ENCODE measurements at regions not wholly inside any gene's neighbourhood (a gene's known extent, or its start where the extent isn't known, plus 50 kb on each side); places are given as distances from the start of the nearest gene placed in this dataset.

DNA sequence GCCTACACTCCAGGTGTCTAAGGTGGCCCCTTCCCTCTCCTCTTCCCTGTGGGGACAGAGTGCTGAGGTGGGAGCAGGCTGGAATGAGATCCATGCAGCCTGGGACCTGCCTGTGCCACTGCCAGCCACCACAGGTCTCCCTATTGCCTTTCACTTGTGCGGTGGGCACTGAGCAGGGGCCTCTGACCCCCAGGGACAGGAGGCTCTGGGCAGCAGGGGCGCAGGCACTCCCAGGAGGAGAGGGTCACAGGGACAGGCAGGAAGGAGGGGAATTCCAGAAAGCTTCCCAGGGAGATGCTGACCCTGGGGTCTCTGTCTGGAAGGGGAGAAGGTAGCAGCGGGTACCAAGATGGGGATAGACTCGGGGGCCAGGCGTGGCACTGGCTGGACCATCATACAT, 228.5 kb upstream of the B3GAT1 start:
- intact Hi-C loops (cut with DNase I) = no loop called here
- Histone ChIP-seq H3K27me3 (replicated peaks; ENCODE audit: insufficient read depth) (no peaks in the 10 kb centered on the region), H3K4me3 (no peak overlapping the region), H3K4me1 (replicated peaks) (no peaks in the 10 kb centered on the region), H3K27ac (no peak overlapping the region), H3K9me3 (no peaks in the 10 kb centered on the region), H3K36me3 (no peaks in the 10 kb centered on the region)
- no peak for DNase-seq (ENCODE audit: low spot score)
- 94% methylated on average over 5 of the region's 5 CpGs for WGBS
- TF ChIP-seq POLR2AphosphoS5 (IDR thresholded peaks at IDR 0.05) (no peak), POLR2A (IDR thresholded peaks at IDR 0.05) (no peak)
- TF ChIP-seq, protein P1, sequence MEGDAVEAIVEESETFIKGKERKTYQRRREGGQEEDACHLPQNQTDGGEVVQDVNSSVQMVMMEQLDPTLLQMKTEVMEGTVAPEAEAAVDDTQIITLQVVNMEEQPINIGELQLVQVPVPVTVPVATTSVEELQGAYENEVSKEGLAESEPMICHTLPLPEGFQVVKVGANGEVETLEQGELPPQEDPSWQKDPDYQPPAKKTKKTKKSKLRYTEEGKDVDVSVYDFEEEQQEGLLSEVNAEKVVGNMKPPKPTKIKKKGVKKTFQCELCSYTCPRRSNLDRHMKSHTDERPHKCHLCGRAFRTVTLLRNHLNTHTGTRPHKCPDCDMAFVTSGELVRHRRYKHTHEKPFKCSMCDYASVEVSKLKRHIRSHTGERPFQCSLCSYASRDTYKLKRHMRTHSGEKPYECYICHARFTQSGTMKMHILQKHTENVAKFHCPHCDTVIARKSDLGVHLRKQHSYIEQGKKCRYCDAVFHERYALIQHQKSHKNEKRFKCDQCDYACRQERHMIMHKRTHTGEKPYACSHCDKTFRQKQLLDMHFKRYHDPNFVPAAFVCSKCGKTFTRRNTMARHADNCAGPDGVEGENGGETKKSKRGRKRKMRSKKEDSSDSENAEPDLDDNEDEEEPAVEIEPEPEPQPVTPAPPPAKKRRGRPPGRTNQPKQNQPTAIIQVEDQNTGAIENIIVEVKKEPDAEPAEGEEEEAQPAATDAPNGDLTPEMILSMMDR (IDR thresholded peaks at IDR 0.05) = no peak

DNA sequence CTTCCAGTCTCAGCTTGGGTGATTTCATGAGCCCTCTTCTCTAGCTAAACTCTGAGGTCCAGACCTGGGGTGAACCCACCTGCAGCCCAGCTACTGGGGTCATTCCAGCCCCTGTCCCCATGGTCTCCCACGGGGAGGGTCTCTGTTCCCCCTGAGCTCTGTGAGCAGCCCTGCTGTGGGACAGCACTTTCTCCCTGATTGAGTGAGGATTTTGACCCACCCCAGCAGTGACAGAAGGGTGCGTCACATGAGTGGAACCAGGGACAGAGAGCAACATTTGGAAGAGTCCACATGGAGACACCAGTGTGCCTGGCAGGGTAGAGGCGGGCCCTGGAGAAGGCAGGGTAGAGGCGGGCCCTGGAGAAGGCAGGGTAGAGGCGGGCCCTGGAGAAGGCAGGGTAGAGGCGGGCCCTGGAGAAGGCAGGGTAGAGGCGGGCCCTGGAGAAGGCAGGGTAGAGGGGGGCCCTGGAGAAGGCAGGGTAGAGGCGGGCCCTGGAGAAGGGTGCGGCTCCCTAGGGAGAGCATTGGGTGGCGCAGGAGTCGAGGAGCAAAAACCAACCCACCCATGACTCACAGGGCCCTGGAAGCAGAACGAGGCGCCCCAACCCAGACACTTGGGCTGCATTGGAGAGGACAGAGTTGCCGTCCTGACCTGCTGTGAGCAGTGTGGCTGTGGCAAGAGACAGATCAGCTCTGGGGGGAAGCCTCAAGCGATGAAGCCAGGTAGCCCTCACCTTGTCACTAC, 227.7 kb upstream of the B3GAT1 start:
- DNase-seq (ENCODE audit: low spot score) = no peak
- TF ChIP-seq POLR2AphosphoS5 (IDR thresholded peaks at IDR 0.05) (no peak), POLR2A (IDR thresholded peaks at IDR 0.05) (no peak)
- TF ChIP-seq, protein P1 (IDR thresholded peaks at IDR 0.05) = no peak
- Histone ChIP-seq H3K4me3 (no peak overlapping the region), H3K27me3 (replicated peaks; ENCODE audit: insufficient read depth) (no peaks in the 10 kb centered on the region), H3K27ac (no peak overlapping the region), H3K36me3 (no peaks in the 10 kb centered on the region), H3K9me3 (no peaks in the 10 kb centered on the region), H3K4me1 (replicated peaks) (no peaks in the 10 kb centered on the region)
- intact Hi-C loops (cut with DNase I) = no loop called here
- WGBS = 49% methylated on average over 15 of the region's 15 CpGs

DNA sequence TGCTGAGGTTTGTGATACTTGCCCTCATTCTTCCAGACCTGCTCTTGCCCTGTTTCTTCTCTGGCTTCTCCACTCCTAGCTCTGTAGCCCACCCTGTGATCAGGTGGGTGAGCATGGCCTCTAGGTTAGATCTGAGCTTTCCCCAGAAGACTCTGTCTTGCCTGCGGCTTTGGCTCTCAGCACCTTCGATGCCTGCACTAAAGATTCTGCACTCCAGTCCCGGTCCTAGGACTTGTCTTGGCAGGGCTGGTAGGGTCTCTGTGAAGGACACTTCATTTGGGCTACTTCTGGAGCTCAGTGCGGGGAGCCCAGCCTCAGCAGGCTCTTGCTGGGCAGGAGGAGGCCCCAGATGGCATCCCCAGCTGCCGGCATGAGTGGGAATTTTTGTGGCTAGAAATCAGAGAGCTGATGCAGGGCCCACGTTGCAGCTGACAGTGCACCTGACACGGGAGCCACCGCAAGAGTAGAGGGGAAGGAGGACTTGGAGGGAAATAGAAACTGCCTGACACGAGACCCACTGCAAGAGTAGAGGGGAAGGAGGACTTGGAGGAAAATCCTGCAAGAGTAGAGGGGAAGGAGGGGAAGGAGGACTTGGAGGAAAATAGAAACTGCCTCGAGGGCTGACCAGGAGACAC, 226.9 kb upstream of the B3GAT1 start:
- intact Hi-C loops (cut with DNase I) = no loop called here
- Histone ChIP-seq H3K4me1 (replicated peaks) (no peaks in the 10 kb centered on the region), H3K27me3 (replicated peaks; ENCODE audit: insufficient read depth) (no peaks in the 10 kb centered on the region), H3K9me3 (no peaks in the 10 kb centered on the region), H3K4me3 (no peak overlapping the region), H3K36me3 (no peaks in the 10 kb centered on the region), H3K27ac (no peak overlapping the region)
- no peak for DNase-seq (ENCODE audit: low spot score)
- WGBS = 74% methylated on average over 10 of the region's 10 CpGs
- TF ChIP-seq POLR2AphosphoS5 (IDR thresholded peaks at IDR 0.05) = no peak

DNA sequence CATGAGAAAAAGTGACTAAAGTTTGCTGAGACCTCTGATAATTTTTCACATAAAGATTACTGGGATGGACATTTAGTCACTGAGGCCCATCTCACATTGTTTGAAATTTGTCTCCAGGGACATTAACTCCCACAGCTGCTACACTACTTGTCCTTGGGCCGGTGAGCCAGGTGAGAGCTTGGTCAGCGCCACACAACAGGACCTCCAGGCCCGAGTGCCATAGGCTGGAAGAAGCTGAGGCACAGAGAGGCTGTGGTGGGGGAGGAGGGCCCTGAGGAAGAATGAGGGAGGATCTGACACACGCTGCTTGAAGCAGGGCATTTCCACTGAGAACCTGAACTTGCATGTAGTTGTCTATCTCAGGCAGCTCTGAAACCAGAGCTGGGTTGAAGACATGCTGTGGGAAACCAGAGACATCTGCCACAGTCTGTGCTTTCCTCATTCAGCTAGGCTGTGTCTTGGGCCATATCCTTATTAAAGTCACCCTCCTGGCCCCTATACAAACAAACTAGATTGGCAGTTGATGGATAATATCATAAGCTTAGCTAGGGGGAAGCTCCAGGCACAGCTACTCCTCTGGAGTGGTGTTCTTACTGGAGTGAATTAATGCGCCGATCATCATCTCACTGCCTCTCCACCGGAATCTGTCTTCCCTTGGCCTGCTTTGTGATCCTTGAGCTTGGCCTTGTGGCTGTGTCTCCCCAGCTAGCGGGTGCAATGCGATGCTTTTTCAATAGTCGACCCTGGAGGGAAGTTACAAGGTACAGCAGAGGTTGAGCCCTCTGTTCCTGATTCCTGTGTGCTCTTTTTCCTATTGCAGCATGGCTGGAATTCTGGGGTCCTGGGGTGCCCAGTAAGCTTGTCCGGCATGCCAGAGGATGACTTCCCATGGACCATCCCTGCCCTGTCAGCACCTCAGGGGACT, 225.3 kb upstream of the B3GAT1 start:
- DNase-seq (ENCODE audit: low spot score) = no peak
- no peaks in the 10 kb centered on the region for H3K9me3 ChIP-seq
- no peak for TF ChIP-seq POLR2AphosphoS5 (IDR thresholded peaks at IDR 0.05)
- TF ChIP-seq, protein P1 (IDR thresholded peaks at IDR 0.05) = no peak
- no peaks in the 10 kb centered on the region for H3K36me3 ChIP-seq
- no peak overlapping the region for H3K4me3 ChIP-seq
- no peaks in the 10 kb centered on the region for H3K27me3 ChIP-seq (replicated peaks; ENCODE audit: insufficient read depth)
- no peaks in the 10 kb centered on the region for H3K4me1 ChIP-seq (replicated peaks)
- WGBS = 88% methylated on average over 11 of the region's 11 CpGs
- no peak overlapping the region for H3K27ac ChIP-seq
- intact Hi-C loops (cut with DNase I) = no loop called here

DNA sequence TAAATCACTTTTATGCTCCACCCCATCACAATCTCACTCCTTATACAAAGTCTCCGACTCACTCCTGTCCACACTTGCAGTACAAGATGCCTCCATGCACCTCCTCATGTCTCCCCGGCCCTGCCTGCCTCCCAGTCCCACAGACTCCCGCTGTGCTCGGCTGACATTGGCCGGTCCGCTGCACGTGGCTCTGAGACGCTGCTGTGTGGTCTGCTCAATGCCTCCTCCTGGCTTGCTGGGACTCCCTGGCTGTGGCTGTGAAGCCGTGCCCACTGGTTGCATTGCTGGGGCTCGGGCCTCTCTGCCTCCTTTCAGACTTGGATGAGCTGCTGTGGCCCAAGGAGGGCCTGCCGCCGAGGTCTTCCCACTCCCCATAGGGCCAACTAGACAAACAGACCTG, 224.0 kb upstream of the B3GAT1 start:
- Histone ChIP-seq H3K36me3 (no peaks in the 10 kb centered on the region), H3K4me1 (replicated peaks) (no peaks in the 10 kb centered on the region), H3K27ac (no peak overlapping the region), H3K9me3 (no peaks in the 10 kb centered on the region), H3K27me3 (replicated peaks; ENCODE audit: insufficient read depth) (no peaks in the 10 kb centered on the region), H3K4me3 (no peak overlapping the region)
- no peak for DNase-seq (ENCODE audit: low spot score)
- TF ChIP-seq POLR2A (IDR thresholded peaks at IDR 0.05) (no peak), POLR2AphosphoS5 (IDR thresholded peaks at IDR 0.05) (no peak)
- TF ChIP-seq, protein P1 (IDR thresholded peaks at IDR 0.05) = no peak
- 47% methylated on average over 12 of the region's 12 CpGs for WGBS
- intact Hi-C loops (cut with DNase I) = no loop called here

All from prostate gland (tissue), 2 donors.